NCI-H1092 (cell line): ENCODE measurements at regions not wholly inside any gene's neighbourhood (a gene's known extent, or its start where the extent isn't known, plus 50 kb on each side); places are given as distances from the start of the nearest gene placed in this dataset.

ENCODE experiments used
- DNase-seq: peaks from one replicate; lab custom pipeline; 2025; lab: John Stamatoyannopoulos, UW

DNA sequence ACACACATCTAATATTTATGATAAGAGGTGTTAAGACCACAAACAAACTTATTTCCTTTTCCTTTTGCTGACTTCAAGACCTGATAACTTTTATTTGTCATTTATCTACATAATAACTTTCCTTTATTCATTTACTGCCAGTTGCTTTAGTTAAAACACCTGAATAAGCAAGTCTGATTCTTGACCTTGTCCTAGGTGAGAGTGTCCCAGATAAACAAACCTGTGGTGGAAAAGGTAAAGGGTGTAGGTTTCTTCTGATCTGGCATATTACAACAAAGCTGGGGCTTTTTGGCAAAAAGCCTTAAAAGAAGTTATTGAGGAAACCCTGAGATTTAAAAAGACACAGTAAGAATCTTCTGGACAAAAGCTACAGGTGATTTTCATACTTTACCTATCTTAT is 191.5 kb downstream of the ZBBX start:
- DNase-seq: no peak

DNA sequence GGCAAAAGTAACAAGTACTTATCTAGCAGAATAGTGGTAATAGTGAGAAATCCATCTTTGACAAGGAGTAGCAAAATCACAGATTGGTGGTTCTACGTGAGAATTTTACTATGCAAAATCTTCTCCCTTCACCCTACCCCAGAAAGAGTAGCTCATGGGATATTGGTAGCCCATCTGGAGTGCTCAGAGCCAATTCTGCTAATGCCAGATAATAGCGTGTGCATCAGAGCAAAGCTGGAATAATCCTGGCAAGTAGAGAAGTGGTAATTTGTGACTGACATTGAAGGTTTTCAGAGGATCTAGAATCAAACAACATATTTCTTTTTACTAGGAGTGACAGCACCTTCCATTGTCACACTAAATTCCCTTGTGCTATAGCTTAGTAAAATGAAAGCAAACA is 192.9 kb downstream of the ZBBX start:
- DNase-seq: no peak

DNA sequence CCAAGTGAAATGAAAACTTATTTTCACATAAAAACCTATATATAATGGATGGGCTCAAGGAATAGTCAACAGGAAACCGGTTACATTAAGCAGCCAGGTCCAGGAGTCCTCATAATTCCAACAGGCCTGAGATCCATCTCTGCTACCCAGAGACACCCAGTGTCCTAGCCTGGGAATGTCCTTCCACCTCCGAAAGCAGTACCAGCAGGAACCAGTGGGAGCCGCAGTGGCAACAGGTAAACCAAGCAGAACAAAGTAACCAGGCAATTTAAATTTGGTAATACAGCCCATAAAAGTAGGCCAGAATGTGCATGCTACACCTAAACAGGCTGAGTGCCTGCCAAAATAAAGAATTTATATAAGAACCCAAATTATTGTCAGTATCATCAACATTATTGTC is 195.6 kb downstream of the ZBBX start:
- no peak for DNase-seq

DNA sequence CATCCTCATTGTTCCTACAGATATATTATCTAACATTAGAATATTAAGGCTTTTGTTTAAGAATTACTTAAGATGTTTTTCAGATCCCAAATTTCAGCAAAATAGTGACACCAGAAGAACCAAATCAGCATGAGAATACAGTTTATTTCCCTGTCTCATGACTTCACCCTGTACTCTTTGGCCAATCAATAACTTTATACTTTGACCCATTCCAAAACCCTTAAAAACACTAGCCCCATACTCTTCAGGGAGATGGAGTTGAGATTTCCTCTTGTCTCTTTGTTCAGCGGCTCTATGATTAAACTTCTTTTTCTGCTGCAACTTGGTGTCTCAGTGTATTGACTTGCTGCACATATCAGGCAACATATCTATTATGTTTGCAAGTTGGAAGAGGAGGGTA is 207.7 kb downstream of the ZBBX start:
- DNase-seq: no peak

DNA sequence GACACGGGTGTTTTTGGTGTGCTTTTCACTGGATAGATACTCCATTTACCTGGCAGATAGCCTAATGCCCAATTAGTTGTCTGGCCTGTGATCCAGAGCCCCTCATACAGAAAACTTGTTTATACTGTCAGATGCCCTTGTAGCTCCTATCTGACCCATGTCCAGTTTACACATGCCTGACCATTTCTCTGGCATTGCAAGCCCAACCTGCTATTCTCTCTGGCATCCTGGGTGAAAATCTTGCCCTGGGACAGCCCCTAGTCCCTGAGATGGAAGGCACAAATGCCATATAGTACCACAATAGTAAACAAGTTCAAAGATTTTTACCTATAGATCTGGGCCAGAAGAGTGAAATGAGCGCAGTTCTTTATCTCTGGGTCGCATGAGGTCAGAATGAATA is 212.6 kb downstream of the ZBBX start:
- DNase-seq: no peak

DNA sequence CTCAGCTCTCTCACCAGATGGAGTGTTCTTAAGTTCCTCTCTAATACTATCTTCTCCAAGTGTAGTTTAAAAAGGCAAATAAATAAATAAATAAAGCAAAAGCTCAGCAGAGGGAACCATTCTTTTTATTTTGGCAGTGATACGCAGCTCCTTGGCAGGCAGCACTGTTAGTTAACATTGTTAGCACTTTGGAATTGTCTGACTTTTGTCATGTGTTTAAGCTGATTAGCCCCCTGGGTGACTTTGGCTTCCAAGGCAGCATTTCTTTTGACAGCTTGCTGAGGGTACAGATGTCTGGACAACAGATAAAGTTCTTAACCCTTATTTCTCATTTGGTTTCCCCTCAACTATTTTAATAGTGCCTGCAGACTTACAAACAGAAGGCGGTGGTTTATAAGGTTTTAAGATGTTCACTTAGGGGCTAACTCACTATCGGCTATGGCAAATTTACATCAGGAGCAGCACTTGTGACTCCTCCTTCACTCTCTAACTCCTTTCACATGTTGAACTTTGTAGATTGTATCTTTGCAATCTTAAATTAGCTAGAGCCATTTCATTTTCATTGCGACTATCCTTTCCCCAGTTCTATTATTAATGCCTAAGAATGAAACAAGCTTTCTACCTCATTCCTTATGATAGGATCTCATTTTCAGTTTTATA is 213.4 kb downstream of the ZBBX start:
- DNase-seq: no peak

DNA sequence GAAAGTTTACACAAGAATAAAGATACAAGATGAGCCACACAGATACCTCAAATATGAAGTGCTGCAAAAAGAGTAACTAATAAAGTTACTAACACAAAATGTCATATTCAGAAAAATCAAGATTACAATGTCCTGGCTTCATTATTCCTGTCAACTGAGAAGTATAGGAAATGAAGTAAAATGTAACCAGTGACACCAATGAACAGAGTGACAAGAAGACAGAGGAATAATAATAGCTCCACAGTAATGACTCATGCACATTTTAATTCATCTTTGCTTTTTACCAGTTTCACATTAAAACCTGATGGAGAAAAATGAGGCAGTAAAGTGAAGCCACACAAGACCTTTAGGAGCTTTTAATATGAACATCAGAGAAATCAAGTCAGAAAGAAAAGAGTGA is 214.1 kb downstream of the ZBBX start:
- DNase-seq: no peak

DNA sequence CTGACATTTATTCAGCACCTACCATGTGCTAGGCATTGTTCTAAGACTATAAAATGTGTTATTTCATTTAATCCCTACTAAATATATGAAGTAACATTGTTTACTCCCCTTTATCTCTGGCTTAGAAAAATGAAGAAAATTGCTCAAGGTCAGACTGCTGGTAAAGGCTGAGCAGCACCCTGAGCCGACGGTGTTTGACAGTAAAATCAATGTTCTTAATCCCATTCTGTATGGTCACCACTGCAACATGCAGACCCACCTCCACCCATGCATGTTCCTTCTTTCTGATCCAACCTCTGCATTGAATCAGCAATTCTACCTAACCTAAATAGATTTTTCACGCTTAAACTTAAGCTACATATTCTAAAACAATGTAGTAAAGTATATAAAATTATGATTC is 216.5 kb downstream of the ZBBX start:
- no peak for DNase-seq

DNA sequence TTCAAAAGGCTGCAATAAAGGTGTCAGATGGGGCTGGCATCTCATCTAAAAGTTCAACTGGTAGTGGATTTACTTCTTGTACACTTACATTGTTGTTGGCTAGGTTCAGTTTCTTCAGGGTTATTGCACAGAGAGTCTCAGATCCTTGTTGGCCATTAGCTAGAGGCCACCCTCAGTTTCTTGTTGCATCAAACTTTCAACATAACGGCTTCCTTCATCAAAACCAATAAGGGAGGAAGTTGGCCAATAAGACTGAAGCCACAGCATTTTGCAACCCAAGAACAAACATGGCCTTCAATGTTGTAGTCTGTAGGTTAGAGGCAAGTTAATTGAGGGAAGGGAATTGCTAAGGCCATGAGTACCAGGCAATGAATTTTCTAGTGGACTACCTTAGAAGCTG is 218.0 kb downstream of the ZBBX start:
- DNase-seq: no peak

DNA sequence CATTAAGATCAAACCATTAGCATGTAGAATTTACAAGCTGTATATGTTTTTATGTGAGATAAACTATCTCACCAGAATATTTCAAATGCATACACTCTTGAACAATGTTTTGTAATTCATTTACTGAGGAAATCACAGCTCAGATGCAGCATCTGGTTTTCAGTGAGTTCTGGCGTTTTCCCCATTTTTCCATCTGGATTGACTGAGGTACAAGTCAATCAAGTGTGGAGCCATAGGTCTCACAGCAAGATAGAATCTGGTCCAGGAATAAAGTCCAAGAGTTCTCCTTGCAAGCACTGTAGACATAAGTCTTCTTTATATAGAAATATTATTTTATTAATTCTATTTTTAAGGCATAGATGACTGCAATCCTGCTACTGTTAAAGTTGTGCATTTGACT is 219.3 kb downstream of the ZBBX start:
- DNase-seq: no peak

DNA sequence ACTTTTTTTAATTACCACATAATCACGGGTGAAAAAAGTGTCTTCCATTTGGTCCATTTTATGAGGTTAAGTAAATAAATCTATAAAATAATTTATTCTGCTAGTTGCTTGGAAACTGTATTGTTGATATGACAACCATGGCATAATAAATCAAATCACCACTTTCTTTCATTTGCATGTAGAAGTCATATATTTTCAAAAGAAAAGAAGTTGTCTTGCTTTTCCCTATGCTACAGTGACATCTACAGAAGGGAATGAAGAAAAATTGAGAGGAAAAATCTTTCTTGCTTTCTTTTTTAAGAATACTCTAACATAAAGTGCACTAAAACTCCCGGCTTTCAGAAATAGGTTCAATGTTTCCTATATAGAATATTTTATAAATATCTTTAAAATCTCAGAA is 228.5 kb downstream of the ZBBX start:
- no peak for DNase-seq

DNA sequence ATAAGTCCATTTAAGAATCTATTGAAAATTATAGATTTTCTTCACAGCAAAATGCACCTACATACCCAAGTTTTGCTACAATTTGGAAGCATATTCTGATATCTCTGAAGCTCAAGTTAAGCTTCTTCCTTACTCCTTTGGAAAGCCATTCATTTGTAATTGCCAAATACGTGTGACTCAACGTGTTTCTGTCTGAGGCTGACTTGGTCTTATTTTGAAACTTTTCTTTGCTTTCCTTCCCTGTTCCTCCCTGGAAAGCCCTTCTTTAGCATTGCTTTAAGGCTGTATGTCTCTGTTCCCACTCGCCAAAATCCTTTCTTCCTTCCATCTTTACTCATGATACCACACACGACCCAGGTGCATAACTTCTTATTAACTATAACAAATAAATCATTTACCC is 232.0 kb downstream of the ZBBX start:
- no peak for DNase-seq

DNA sequence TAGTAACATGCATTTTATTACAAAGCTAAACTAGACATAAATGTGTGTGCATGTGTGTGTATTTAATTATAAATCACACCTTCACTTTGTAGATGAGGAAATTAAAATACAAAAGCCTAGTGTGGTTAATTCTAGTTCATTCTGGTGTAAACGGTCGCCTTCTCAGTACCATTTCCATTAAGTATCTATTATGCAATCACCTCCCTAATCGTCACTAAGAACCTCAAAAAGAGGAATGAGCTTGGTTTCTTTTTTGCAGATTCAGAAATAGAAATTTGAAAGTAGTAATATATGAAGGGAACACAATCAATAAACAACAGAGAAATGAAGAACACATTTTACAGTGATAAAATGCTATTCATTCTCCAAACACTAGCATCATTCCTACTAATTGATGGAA is 233.2 kb downstream of the ZBBX start:
- DNase-seq: no peak

DNA sequence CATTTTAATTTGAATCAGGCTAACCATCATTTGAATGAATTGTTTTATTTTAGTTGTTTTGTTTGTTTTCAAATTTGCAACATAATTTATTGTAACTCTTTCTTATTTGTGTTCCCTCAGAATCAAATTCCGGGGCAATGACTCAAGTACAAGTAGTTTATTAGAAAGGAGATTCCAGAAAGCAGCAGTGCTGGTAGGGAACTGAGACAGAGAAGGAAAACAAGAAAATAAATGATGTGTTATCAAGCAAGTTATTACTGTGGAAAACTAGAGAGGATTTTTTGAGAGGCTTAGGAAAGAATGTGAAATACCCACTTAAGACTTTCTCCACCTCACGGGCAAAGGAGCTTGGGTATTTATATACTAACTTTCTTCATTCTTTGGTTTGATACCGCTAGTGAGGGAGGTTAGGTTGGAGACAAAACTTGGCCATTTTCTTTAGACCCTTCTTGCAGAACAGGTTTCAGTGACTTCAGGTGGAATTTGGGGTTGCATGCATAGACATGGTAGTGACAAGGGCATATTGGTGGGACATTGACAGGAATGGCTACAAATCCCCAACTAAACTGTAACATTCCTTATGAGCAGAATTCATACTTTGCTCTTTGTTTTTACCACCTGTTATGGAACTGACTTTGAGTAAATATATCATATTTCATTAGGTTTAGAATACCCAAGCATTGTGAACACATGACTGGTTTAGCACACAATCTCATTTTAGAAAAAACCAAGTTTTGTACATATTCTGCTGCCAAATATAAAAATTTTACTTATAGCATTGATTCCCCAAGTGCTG is 254.3 kb downstream of the ZBBX start:
- DNase-seq: no peak

DNA sequence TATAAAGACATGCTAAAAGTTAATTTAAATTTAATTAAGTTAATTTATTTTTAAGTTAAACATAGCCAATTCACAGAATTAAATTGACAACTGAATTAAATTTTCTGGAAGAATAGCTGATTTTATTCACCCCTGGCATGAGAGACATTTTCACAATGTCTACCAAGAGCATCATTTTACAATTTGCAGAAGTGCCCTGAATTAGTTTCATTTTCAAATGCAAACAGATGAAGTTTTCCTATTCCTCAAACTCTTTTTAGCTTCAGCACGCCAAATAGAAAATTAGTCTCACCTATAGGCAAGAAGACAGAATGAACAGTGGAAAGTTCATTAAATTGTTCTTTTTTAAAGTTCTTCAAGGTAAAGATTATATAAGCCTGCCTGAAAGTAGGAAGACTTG is 259.3 kb downstream of the ZBBX start:
- DNase-seq: no peak

DNA sequence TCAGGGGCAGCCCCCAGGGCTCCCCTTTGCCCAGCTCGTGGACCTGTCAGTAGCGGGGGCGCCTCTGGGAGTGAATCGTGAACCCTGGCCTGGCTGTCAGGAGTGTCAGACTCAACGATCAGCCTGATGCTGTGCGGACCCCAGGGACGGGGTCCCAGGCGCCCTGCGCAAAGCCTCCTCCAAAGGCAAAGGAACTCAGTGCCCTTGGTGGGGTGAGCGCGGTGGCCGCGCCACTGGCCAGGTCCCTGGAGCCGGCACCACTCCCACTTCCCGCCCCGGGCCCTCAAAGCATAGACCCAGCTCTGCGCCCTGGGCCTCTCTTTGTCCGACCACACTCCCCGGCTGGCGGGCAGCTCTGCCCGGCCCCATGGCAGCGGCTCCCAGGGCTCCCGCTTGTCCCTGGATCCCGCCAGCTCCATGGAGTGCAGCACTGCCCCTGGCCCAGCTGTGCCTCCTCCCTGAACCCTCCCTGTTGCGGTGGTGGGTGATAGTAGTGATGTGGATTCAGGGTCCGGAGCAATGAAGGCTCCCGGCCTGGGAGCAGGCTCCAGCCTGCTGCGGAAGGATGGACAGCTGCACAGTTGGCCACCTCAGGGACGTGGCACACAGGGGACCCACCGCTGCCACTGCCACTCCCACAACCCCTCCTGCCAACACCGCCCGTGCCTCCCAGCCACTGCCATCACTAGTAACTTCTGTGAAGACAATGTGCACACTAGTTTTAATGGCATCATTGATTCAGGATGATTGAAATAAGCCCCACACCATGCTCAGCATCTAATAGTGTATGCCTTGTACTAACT is 263.8 kb downstream of the ZBBX start:
- DNase-seq: no peak

DNA sequence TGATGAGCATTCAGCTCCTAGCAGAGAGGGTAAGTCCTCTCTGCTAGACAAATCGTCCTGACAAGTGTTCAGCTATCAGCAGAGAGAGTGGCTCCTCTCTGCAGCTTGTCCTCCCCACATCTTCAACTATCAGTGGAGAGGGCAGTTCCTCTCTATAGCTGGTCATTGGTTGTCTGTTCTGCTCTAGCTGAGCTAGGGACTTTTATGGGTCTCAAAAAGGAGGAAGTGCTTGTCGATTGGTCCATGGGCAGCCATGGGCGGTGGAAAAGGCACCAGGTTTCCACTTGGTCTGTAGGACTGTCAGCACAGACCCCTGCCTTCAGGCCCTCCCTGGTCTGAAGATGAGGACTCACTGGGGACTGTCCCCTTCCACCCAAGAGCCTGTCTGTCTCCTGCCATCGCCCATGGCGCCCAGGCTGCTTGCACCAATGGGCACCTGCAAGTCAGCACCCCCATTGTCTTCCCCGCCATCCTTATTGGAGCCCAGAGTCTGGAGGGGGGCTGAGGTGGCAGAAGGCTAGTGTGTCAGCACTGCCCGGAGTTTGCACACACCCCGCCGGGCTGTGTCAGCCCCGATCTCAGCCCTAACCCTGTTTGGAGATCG is 264.7 kb downstream of the ZBBX start:
- DNase-seq: no peak

DNA sequence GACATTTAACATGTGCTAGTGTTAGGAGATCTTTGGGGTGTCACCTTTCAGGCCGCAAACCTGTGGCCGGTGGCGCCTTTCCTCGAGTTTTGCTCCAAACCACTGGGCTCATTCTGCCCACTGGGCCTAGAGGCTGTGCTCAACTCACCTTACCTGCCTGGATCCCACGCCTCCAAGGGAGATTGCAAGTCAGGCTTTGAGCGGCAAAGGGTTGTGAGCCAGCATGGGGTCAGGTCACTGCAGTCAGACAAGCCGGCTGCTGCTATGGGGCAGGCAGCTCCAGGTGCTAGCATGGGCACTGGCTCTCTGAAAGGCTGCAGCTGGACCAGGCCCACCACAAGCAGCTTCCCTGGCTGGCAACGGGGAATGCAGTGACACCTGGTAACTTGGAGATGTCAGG is 265.5 kb downstream of the ZBBX start:
- no peak for DNase-seq

DNA sequence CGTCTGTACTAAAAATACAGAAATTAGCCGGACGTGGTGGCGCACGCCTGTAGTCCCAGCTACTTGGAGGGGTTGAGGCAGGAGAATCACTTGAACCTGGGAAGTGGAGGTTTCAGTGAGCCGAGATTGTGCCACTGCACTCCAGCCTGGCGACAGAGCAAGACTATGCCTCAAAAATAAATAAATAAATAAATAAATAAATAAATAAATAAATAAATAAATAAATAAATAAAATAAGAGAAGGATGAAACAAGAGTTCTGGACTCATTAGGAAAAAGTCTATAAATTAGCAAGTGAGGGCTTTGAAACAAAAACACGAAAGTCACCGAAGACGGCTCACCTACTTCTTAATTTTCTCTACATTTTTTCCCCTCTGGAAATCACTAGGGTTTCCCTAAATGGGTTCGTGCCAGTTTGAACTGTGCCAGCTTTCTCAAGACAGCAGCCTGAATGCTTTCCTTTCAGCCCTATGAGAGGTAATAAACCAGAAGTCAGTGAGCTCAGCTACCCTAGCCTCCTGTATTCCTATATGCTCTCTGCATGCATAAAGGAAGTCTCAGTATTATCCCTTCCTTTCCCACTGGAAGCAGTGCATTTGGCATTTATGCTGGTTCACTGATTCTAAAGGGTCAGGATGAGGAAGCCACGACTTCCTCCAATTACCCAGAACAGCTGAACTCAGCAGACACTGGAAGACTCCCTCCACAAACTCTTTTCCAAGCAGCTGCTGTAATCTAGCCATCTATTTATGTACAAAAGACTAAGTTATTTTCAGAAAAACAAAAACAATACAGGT is 266.9 kb downstream of the ZBBX start:
- DNase-seq: no peak

DNA sequence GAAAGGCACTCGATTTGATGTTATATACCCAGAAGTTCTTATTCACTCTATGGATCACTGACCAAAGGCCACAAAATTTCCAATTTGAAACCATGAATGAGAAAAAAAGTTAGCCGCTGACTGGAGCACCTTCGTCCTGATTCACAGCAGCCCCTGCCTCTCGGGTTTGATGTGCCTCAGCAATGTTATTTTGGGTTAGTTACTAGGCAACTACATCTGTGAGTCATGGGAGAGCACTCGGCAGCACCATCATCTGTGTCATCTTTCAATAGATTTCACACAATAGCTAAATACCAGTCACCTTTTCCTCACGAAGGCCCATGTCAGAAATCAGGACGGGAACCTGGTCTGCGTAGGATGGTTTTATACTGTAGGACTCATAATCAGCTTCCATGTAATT is 269.2 kb downstream of the ZBBX start:
- DNase-seq: no peak

DNA sequence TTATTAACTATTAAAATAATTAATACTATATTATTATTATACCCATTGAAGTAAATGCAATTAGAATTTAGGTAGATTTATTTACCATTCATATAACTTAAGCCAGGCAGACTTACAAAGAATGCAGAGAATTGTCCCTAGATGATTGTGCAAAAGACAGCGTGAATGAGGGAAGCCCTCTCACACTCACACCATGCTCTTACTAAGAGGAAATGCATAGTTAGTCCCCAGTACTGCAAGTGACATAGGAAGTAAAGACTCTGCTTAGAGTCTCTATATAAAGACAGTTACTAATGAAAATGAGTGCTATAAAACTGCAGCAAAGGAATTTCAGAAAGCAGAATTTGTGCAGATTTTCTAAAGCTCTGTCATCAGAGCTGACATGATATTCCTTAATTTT is 270.4 kb downstream of the ZBBX start:
- no peak for DNase-seq

DNA sequence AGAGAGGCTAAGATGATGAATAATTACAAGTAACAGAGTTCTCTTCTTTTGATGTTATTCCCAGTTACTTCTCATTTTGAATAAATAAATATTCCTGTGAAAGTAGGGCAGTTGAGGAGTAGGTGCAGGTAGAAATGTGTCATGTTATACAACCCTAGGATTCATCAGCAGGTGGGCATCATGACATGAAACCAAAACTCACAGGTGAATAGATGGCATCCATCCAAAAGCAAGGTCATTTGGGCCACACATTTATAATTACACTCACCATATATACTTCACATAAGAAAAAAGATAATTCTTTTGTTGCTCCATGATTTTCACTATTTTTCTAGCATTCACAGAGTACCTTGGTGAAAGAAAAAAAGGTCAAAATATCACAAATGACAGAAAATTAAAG is 273.6 kb downstream of the ZBBX start:
- no peak for DNase-seq
